ENCODE measurements at regions not wholly inside any gene's neighbourhood (a gene's known extent, or its start where the extent isn't known, plus 50 kb on each side); places are given as distances from the start of the nearest gene placed in this dataset.
"Not testable (repeated sequence)": the region's sequence is repeated elsewhere in the genome, so short reads cannot be mapped to it uniquely, and the experiment has no call there.

- Histone ChIP-seq H3K27me3 (ENCODE audit: control insufficient read depth, insufficient read depth, low read length) (no peaks in the 10 kb centered on the region), H3K4me3 (ENCODE audit: low read length) (no peak overlapping the region), H3K9me3 (ENCODE audit: control insufficient read depth, insufficient read depth, low read length) (no peaks in the 10 kb centered on the region), H3K36me3 (ENCODE audit: control insufficient read depth, insufficient read depth, low read length) (no peaks in the 10 kb centered on the region), H3K27ac (ENCODE audit: low read length) (no peak overlapping the region), H3K4me1 (ENCODE audit: control insufficient read depth, insufficient read depth, low read length) (no peaks in the 10 kb centered on the region)
- no peaks in the 10 kb centered on the region for H3K36me3 Mint-ChIP-seq
- H3K4me3 Mint-ChIP-seq: no peak overlapping the region
- no peaks in the 10 kb centered on the region for H3K27me3 Mint-ChIP-seq (ENCODE audit: low read depth in 2 of 2)
- TF ChIP-seq, protein P1, sequence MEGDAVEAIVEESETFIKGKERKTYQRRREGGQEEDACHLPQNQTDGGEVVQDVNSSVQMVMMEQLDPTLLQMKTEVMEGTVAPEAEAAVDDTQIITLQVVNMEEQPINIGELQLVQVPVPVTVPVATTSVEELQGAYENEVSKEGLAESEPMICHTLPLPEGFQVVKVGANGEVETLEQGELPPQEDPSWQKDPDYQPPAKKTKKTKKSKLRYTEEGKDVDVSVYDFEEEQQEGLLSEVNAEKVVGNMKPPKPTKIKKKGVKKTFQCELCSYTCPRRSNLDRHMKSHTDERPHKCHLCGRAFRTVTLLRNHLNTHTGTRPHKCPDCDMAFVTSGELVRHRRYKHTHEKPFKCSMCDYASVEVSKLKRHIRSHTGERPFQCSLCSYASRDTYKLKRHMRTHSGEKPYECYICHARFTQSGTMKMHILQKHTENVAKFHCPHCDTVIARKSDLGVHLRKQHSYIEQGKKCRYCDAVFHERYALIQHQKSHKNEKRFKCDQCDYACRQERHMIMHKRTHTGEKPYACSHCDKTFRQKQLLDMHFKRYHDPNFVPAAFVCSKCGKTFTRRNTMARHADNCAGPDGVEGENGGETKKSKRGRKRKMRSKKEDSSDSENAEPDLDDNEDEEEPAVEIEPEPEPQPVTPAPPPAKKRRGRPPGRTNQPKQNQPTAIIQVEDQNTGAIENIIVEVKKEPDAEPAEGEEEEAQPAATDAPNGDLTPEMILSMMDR (IDR thresholded peaks at IDR 0.05): no peak
- H3K4me1 Mint-ChIP-seq: no peaks in the 10 kb centered on the region
- intact Hi-C loops (cut with micrococcal nuclease): no loop called here
- H3K27ac Mint-ChIP-seq: no peak overlapping the region
- H3K9me3 Mint-ChIP-seq: peaks cover 0 to 2% of the 10 kb centered on the region in 2 donors
- ATAC-seq (no peak), DNase-seq (no peak)
- WGBS (ENCODE audit: insufficient coverage): no CpG with 5 or more reads among the region's 2 CpGs
Measured at GRCh38 chr9:74083681-74084433, 413.3 kb upstream of the RORB start.

GRCh38 chr9:74085384-74086037 is 411.6 kb upstream of the RORB start:
- H3K36me3 ChIP-seq (ENCODE audit: control insufficient read depth, insufficient read depth, low read length); ATAC-seq; H3K4me1 ChIP-seq (ENCODE audit: control insufficient read depth, insufficient read depth, low read length); H3K27ac ChIP-seq (ENCODE audit: low read length); DNase-seq; H3K4me3 ChIP-seq (ENCODE audit: low read length); intact Hi-C loops (cut with micrococcal nuclease); H3K27ac Mint-ChIP-seq; H3K36me3 Mint-ChIP-seq; H3K4me3 Mint-ChIP-seq; H3K27me3 ChIP-seq (ENCODE audit: control insufficient read depth, insufficient read depth, low read length); H3K9me3 ChIP-seq (ENCODE audit: control insufficient read depth, insufficient read depth, low read length); H3K27me3 Mint-ChIP-seq (ENCODE audit: low read depth in 2 of 2); H3K4me1 Mint-ChIP-seq; H3K9me3 Mint-ChIP-seq: not testable (repeated sequence)
- WGBS (ENCODE audit: insufficient coverage): 82% methylated on average over 7 of the region's 8 CpGs

- H3K4me1 Mint-ChIP-seq; H3K36me3 Mint-ChIP-seq; H3K36me3 ChIP-seq (ENCODE audit: control insufficient read depth, insufficient read depth, low read length); intact Hi-C loops (cut with micrococcal nuclease); DNase-seq; H3K27ac Mint-ChIP-seq; H3K4me1 ChIP-seq (ENCODE audit: control insufficient read depth, insufficient read depth, low read length); H3K9me3 Mint-ChIP-seq; H3K4me3 ChIP-seq (ENCODE audit: low read length); ATAC-seq; H3K27me3 Mint-ChIP-seq (ENCODE audit: low read depth in 2 of 2); H3K9me3 ChIP-seq (ENCODE audit: control insufficient read depth, insufficient read depth, low read length); H3K4me3 Mint-ChIP-seq; H3K27ac ChIP-seq (ENCODE audit: low read length); H3K27me3 ChIP-seq (ENCODE audit: control insufficient read depth, insufficient read depth, low read length): not testable (repeated sequence)
- 89% methylated on average over 3 of the region's 3 CpGs for WGBS (ENCODE audit: insufficient coverage)
Measured at GRCh38 chr9:74090921-74091320, 406.2 kb upstream of the RORB start.

- no peak overlapping the region for H3K4me3 Mint-ChIP-seq
- H3K4me3 ChIP-seq (ENCODE audit: low read length): no peak overlapping the region
- no peaks in the 10 kb centered on the region for H3K4me1 ChIP-seq (ENCODE audit: control insufficient read depth, insufficient read depth, low read length)
- intact Hi-C loops (cut with micrococcal nuclease): no loop called here
- 82% methylated on average over 1 of the region's 1 CpG for WGBS (ENCODE audit: insufficient coverage)
- H3K27me3 ChIP-seq (ENCODE audit: control insufficient read depth, insufficient read depth, low read length): no peaks in the 10 kb centered on the region
- H3K36me3 ChIP-seq (ENCODE audit: control insufficient read depth, insufficient read depth, low read length): no peaks in the 10 kb centered on the region
- H3K27me3 Mint-ChIP-seq (ENCODE audit: low read depth in 2 of 2): no peaks in the 10 kb centered on the region
- no peak overlapping the region for H3K27ac ChIP-seq (ENCODE audit: low read length)
- H3K36me3 Mint-ChIP-seq: peaks cover 7% of the 10 kb centered on the region
- ATAC-seq (no peak), DNase-seq (no peak)
- H3K9me3 ChIP-seq (ENCODE audit: control insufficient read depth, insufficient read depth, low read length): no peaks in the 10 kb centered on the region
- TF ChIP-seq, protein P1 (IDR thresholded peaks at IDR 0.05): no peak
- H3K9me3 Mint-ChIP-seq: peaks cover 3 to 6% of the 10 kb centered on the region in 2 donors
- no peak overlapping the region for H3K27ac Mint-ChIP-seq
- peaks cover 0 to 6% of the 10 kb centered on the region in 2 donors for H3K4me1 Mint-ChIP-seq
Measured at GRCh38 chr9:74092491-74092834, 404.7 kb upstream of the RORB start.

DNA sequence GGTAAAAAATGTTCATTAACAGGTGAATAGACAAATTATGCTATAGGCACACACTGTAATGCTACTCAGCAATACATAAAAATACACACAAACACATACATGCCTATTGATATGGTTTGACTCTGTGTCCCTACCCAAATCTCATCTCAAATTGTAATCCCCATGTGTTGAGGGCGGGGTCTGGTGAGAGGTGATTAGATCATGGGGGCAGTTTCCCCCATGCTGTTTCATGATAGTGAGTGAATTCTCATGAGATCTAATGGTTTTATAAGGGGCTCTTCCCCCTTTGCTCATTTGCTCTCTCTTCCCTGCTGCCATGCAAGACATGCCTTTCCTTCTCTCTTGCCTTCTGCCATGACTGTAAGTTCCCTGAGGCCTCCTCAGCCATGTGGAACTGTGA is 403.1 kb upstream of the RORB start:
- H3K4me1 ChIP-seq (ENCODE audit: control insufficient read depth, insufficient read depth, low read length); H3K27me3 ChIP-seq (ENCODE audit: control insufficient read depth, insufficient read depth, low read length); H3K4me3 Mint-ChIP-seq; intact Hi-C loops (cut with micrococcal nuclease); H3K27me3 Mint-ChIP-seq (ENCODE audit: low read depth in 2 of 2); ATAC-seq; DNase-seq; H3K36me3 ChIP-seq (ENCODE audit: control insufficient read depth, insufficient read depth, low read length); H3K9me3 Mint-ChIP-seq; H3K9me3 ChIP-seq (ENCODE audit: control insufficient read depth, insufficient read depth, low read length); H3K27ac Mint-ChIP-seq; H3K27ac ChIP-seq (ENCODE audit: low read length); H3K4me3 ChIP-seq (ENCODE audit: low read length); H3K36me3 Mint-ChIP-seq; H3K4me1 Mint-ChIP-seq: not testable (repeated sequence)
- WGBS (ENCODE audit: insufficient coverage): no CpG with 5 or more reads among the region's 1 CpG

Data from natural killer cell (primary cell).